Osteocyte (in vitro differentiated cells): ENCODE measurements at regions not wholly inside any gene's neighbourhood (a gene's known extent, or its start where the extent isn't known, plus 50 kb on each side); places are given as distances from the start of the nearest gene placed in this dataset.

Source experiments
- DNase-seq: peaks from one replicate; pipeline ENCODE4 v3.0.0; 2021; ENCODE audit warnings: mixed read lengths; ENCODE audit not compliant: unreplicated experiment; ENCODE audit errors: extremely low spot score
- H3K27ac Mint-ChIP-seq: one replicate; pipeline ENCODE4 v1.8.0; 2021; ENCODE audit warnings: mild to moderate bottlenecking, mixed read lengths; ENCODE audit not compliant: unreplicated experiment
- H3K27me3 Mint-ChIP-seq: one replicate; pipeline ENCODE4 v1.8.0; 2021; ENCODE audit warnings: mixed read lengths; ENCODE audit not compliant: unreplicated experiment
- H3K36me3 Mint-ChIP-seq: one replicate; pipeline ENCODE4 v1.8.0; 2021; ENCODE audit warnings: mixed read lengths; ENCODE audit not compliant: unreplicated experiment
- H3K4me1 Mint-ChIP-seq: one replicate; pipeline ENCODE4 v1.8.0; 2021; ENCODE audit warnings: mixed read lengths; ENCODE audit not compliant: unreplicated experiment
- H3K4me3 Mint-ChIP-seq: one replicate; pipeline ENCODE4 v1.8.0; 2021; ENCODE audit warnings: mild to moderate bottlenecking, moderate library complexity, mixed read lengths; ENCODE audit not compliant: unreplicated experiment
- H3K9me3 Mint-ChIP-seq: one replicate; pipeline ENCODE4 v1.8.0; 2021; ENCODE audit warnings: mixed read lengths; ENCODE audit not compliant: unreplicated experiment
- CTCF ChIP-seq: fragments of 200-600 bp; sonication (generic); IDR thresholded peaks from 2 replicates; pipeline ENCODE4 v1.5.0; 2021; ENCODE audit warnings: antibody characterized with exemption, mild to moderate bottlenecking, moderate library complexity

- H3K9me3 Mint-ChIP-seq = no peaks in the 10 kb centered on the region
- no peak overlapping the region for H3K4me3 Mint-ChIP-seq
- no peak overlapping the region for H3K27ac Mint-ChIP-seq
- H3K4me1 Mint-ChIP-seq = peaks cover 22% of the 10 kb centered on the region
- no peaks in the 10 kb centered on the region for H3K36me3 Mint-ChIP-seq
- TF ChIP-seq CTCF = no peak
- H3K27me3 Mint-ChIP-seq = peaks cover 7% of the 10 kb centered on the region
- no peak for DNase-seq
These were observed 383.3 kb upstream of the SLC30A5 start for GRCh38 chr5:68710514-68710913.

- no peak overlapping the region for H3K27ac Mint-ChIP-seq
These were observed 382.3 kb upstream of the SLC30A5 start for GRCh38 chr5:68711293-68712200.

GRCh38 chr5:68714810-68715209 lies 379.0 kb upstream of the SLC30A5 start:
- H3K4me1 Mint-ChIP-seq = peaks cover 22% of the 10 kb centered on the region
- no peak overlapping the region for H3K27ac Mint-ChIP-seq
- no peak overlapping the region for H3K4me3 Mint-ChIP-seq
- peaks cover 13% of the 10 kb centered on the region for H3K9me3 Mint-ChIP-seq
- H3K27me3 Mint-ChIP-seq = peaks cover 7% of the 10 kb centered on the region
- DNase-seq = no peak
- TF ChIP-seq CTCF = no peak
- peaks cover 2% of the 10 kb centered on the region for H3K36me3 Mint-ChIP-seq

More at GRCh38 chr5:68711293-68712200, 382.3 kb upstream of the SLC30A5 start:
- no peak for TF ChIP-seq CTCF
- Mint-ChIP-seq H3K27me3 (peaks cover 3% of the 10 kb centered on the region), H3K36me3 (no peaks in the 10 kb centered on the region), H3K4me1 (peaks cover 22% of the 10 kb centered on the region), H3K9me3 (no peaks in the 10 kb centered on the region), H3K4me3 (no peak overlapping the region)
- no peak for DNase-seq

GRCh38 chr5:68720884-68721610 lies 372.8 kb upstream of the SLC30A5 start:
- Mint-ChIP-seq H3K4me3 (no peak overlapping the region), H3K9me3 (peaks cover 13% of the 10 kb centered on the region), H3K36me3 (peaks cover 5% of the 10 kb centered on the region), H3K27me3 (peaks cover 14% of the 10 kb centered on the region), H3K4me1 (no peaks in the 10 kb centered on the region), H3K27ac (no peak overlapping the region)
- TF ChIP-seq CTCF = no peak
- no peak for DNase-seq

GRCh38 chr5:68722357-68722756 lies 371.5 kb upstream of the SLC30A5 start:
- DNase-seq = no peak
- no peak overlapping the region for H3K27ac Mint-ChIP-seq
- H3K4me3 Mint-ChIP-seq = no peak overlapping the region
- no peak for TF ChIP-seq CTCF
- peaks cover 13% of the 10 kb centered on the region for H3K9me3 Mint-ChIP-seq
- no peaks in the 10 kb centered on the region for H3K4me1 Mint-ChIP-seq
- H3K36me3 Mint-ChIP-seq = peaks cover 5% of the 10 kb centered on the region
- peaks cover 18% of the 10 kb centered on the region for H3K27me3 Mint-ChIP-seq
